HepG2 (cell line): ENCODE measurements at regions not wholly inside any gene's neighbourhood (a gene's known extent, or its start where the extent isn't known, plus 50 kb on each side); places are given as distances from the start of the nearest gene placed in this dataset.

Experiments
- ATAC-seq: fragments of 200-7000 bp; cut with Tn5 transposase; 3 replicates; pipeline ENCODE4 v1.9.1; 2020; ENCODE audit warnings: mild to moderate bottlenecking, moderate library complexity
- BruUV-seq: library from RNA; stranded (reverse); fragments of 400-500 nt; replicated peaks from 2 replicates; lab custom pipeline; 2021; lab: Mats Ljungman, UMichigan
- CTCF ChIA-PET: fragments of 300-600 bp; formaldehyde crosslinking; extraction: SDS; loops from one replicate; lab custom pipeline; 2021; ENCODE audit warnings: low total read pairs, inconsistent platforms, low intra/inter-chr PET ratio; lab: Yijun Ruan, JAX
- POLR2A ChIA-PET: fragments of 350-600 bp; sonication (Branson Sonifier 250); formaldehyde crosslinking; loops from one replicate; lab custom pipeline; 2020; ENCODE audit warnings: antibody characterized with exemption, inconsistent platforms; lab: Yijun Ruan, JAX
- DNase-seq: peaks from one replicate; pipeline ENCODE4 v3.0.0-alpha.2; 2015; ENCODE audit warnings: low spot score
- FAIRE-seq: peaks from 3 replicates; lab custom pipeline; 2011; peaks lifted over from hg19 to GRCh38; lab: Jason Lieb, UNC
- H2AFZ ChIP-seq: one replicate; pipeline ENCODE4 v1.6.1; 2011; ENCODE audit warnings: low read length, inconsistent platforms
- H3K27ac ChIP-seq: fragments of 300-600 bp; 3 replicates; pipeline ENCODE4 v1.8.0; 2011; ENCODE audit warnings: mixed run types, mild to moderate bottlenecking, mixed read lengths, low read length, inconsistent platforms; ENCODE audit not compliant: insufficient read depth; ENCODE audit errors: extremely low read length
- H3K27me3 ChIP-seq, 2 experiments: fragments of 200-600 bp in 1 of 2; 2 replicates in 1 of 2; 3 replicates in 1 of 2; pipeline versions ENCODE4 v1.6.0 to v1.8.0; 2011; ENCODE audit warnings: low read length in 2 of 2, mild to moderate bottlenecking in 2 of 2, moderate library complexity in 2 of 2, inconsistent platforms in 1 of 2; ENCODE audit not compliant: insufficient read depth in 2 of 2, control insufficient read depth in 1 of 2
- H3K36me3 ChIP-seq, 2 experiments: fragments of 200-600 bp in 1 of 2; replicated peaks in 1 of 2; 2 replicates in 1 of 2; 3 replicates in 1 of 2; pipeline versions ENCODE4 v1.5.1 to v1.8.0; 2011; ENCODE audit warnings: low read length in 2 of 2, inconsistent platforms in 1 of 2; ENCODE audit not compliant: insufficient read depth in 2 of 2, control insufficient read depth in 1 of 2
- H3K4me1 ChIP-seq: 2 replicates; pipeline ENCODE4 v1.5.1; 2012; ENCODE audit warnings: low read length, inconsistent platforms; ENCODE audit not compliant: insufficient read depth
- H3K4me2 ChIP-seq: 2 replicates; pipeline ENCODE4 v1.6.0; 2011; ENCODE audit warnings: low read depth, low read length, inconsistent platforms
- H3K4me3 ChIP-seq, 3 experiments: fragments of 200-600 bp in 1 of 3; sonication (generic), shearing (Covaris generic) in 1 of 3; replicated peaks in 1 of 3; 2 replicates each; pipeline ENCODE4 v1.5.1; 2011 to 2016; ENCODE audit warnings: low read length in 3 of 3, inconsistent platforms in 2 of 3, low read depth in 2 of 3, mild to moderate bottlenecking in 2 of 3, control low read depth in 1 of 3, mixed read lengths in 1 of 3; ENCODE audit not compliant: insufficient read depth in 1 of 3
- H3K79me2 ChIP-seq: one replicate; pipeline ENCODE4 v1.6.1; 2011; ENCODE audit warnings: low read length, inconsistent platforms; ENCODE audit not compliant: insufficient read depth
- H3K9ac ChIP-seq: 2 replicates; pipeline ENCODE4 v1.6.0; 2011; ENCODE audit warnings: mild to moderate bottlenecking, low read depth, low read length, inconsistent platforms; ENCODE audit not compliant: insufficient read depth
- H3K9me3 ChIP-seq: 2 replicates; pipeline ENCODE4 v1.5.1; 2012; ENCODE audit warnings: mild to moderate bottlenecking, low read length
- H4K20me1 ChIP-seq: 2 replicates; pipeline ENCODE4 v1.6.0; 2011; ENCODE audit warnings: inconsistent platforms, mild to moderate bottlenecking, low read length, moderate library complexity; ENCODE audit not compliant: insufficient read depth
- CREBL2 ChIP-seq: sonication (generic); formaldehyde crosslinking; IDR thresholded peaks from 2 replicates; pipeline ENCODE4 v1.8.1; 2023; ENCODE audit warnings: missing genetic modification reagents, mild to moderate bottlenecking, borderline replicate concordance
- ESRRA ChIP-seq: sonication (generic); formaldehyde crosslinking; IDR thresholded peaks from 2 replicates; pipeline ENCODE4 v1.5.1; 2020; ENCODE audit warnings: mild to moderate bottlenecking, low read depth, missing genetic modification reagents
- NFYB ChIP-seq: sonication (generic); formaldehyde crosslinking; IDR thresholded peaks from 2 replicates; pipeline ENCODE4 v1.4.0; 2020; ENCODE audit warnings: missing genetic modification reagents
- POLR2A ChIP-seq, 2 experiments: IDR thresholded peaks; 2 replicates each; pipeline ENCODE4 v1.6.1; 2011; ENCODE audit warnings: low read depth in 2 of 2, low read length in 2 of 2, mild to moderate bottlenecking in 1 of 2, moderate library complexity in 1 of 2; ENCODE audit not compliant: insufficient read depth in 1 of 2
- ZBTB39 ChIP-seq: sonication (generic); formaldehyde crosslinking; IDR thresholded peaks from 2 replicates; pipeline ENCODE4 v1.5.0; 2020; ENCODE audit warnings: missing genetic modification reagents
- ZGPAT ChIP-seq: IDR thresholded peaks from 2 replicates; pipeline ENCODE4 v1.6.1; 2016; ENCODE audit warnings: mild to moderate bottlenecking
- ZNF407 ChIP-seq: sonication (generic); formaldehyde crosslinking; IDR thresholded peaks from one replicate; pipeline ENCODE4 v1.5.1; 2020; ENCODE audit warnings: mild to moderate bottlenecking, missing genetic modification reagents; ENCODE audit errors: not compliant biosample characterization
- ZNF547 ChIP-seq: sonication (generic); formaldehyde crosslinking; IDR thresholded peaks from 2 replicates; pipeline ENCODE4 v1.5.1; 2020; ENCODE audit warnings: mild to moderate bottlenecking, missing genetic modification reagents
- ZNF556 ChIP-seq: sonication (generic); formaldehyde crosslinking; IDR thresholded peaks from 2 replicates; pipeline ENCODE4 v1.4.0; 2020; ENCODE audit warnings: mild to moderate bottlenecking, missing genetic modification reagents, borderline replicate concordance
- ZNF562 ChIP-seq: sonication (generic); formaldehyde crosslinking; IDR thresholded peaks from 2 replicates; pipeline ENCODE4 v1.8.0; 2022; ENCODE audit warnings: missing genetic modification reagents, borderline replicate concordance
- WGBS: methylation state at CpG from one replicate; pipeline ENCODE4 v1.1.6; 2017; ENCODE audit warnings: low lambda C conversion rate; 5-methylcytosine and 5-hydroxymethylcytosine counted together
- in situ Hi-C: cut with HindIII; loops from 2 replicates; pipeline ENCODE4 v1.10.0; 2017; ENCODE audit warnings: low pct_unique_long_range_greater_than_20kb; ENCODE audit not compliant: extremely low pct_ligation_motif_present
- intact Hi-C: fragments of 100-400 bp; cut with micrococcal nuclease; formaldehyde crosslinking; loops from one replicate; pipeline ENCODE4 v1.10.0; 2022; ENCODE audit not compliant: unreplicated experiment

- DNase-seq (no peak), FAIRE-seq (no peak), ATAC-seq (no peak)
- in situ Hi-C loops (no loop called here), intact Hi-C loops (no loop called here)
- BruUV-seq: no TSS peak
- Histone ChIP-seq H3K4me2 (no peak overlapping the region), H3K9me3 (no peaks in the 10 kb centered on the region), H3K4me3 (no peak overlapping the region), H3K79me2 (no peaks in the 10 kb centered on the region), H3K27ac (no peak overlapping the region), H3K9ac (no peak overlapping the region), H3K4me1 (no peaks in the 10 kb centered on the region), H3K27me3 (no peaks in the 10 kb centered on the region), H2AFZ (no peak overlapping the region), H4K20me1 (no peaks in the 10 kb centered on the region), H3K36me3 (no peaks in the 10 kb centered on the region)
- CTCF ChIA-PET: no interaction called here
- TF ChIP-seq ZNF562 (no peak), ZBTB39 (CRISPR knock-in tag) (no peak), POLR2A (IDR thresholded peaks at IDR 0.05; ENCODE audit: insufficient read depth in 1 of 2, low read depth in 2 of 2, low read length in 2 of 2) (no peak), ZNF556 (CRISPR knock-in tag) (no peak), ZGPAT (CRISPR knock-in tag) (no peak), NFYB (CRISPR knock-in tag) (no peak), CREBL2 (no peak), ZNF547 (no peak), ESRRA (CRISPR knock-in tag) (no peak), ZNF407 (CRISPR knock-in tag) (no peak)
- 3% methylated on average over 2 of the region's 2 CpGs for WGBS
- POLR2A ChIA-PET: no interaction called here
These were observed 1015.0 kb downstream of the BCL11A start for GRCh38 chr2:59538398-59538911.
